ENCODE measurements at regions not wholly inside any gene's neighbourhood (a gene's known extent, or its start where the extent isn't known, plus 50 kb on each side); places are given as distances from the start of the nearest gene placed in this dataset.
"Not testable (repeated sequence)": the region's sequence is repeated elsewhere in the genome, so short reads cannot be mapped to it uniquely, and the experiment has no call there.

DNA sequence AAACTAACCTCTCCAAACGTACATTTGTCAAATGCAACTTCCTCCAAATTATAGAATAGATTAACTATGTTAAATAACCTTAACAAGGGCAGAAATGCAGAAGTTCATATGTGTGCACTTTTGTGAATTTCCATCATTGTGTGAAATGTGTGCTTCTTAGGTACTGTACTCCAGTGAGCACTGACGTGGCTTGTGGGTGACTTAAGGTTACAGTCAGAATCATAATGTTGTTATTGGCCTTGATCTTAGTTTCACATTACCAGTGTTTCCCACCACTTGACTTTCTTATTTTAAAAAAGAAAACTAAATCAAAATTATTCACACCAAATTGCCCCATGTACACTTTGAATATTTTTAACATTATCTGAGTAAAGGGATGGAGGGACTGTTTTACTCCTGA, 155.1 kb upstream of the FZD8 start:
- Mint-ChIP-seq H3K4me3 (no peak overlapping the region), H3K4me1 (no peaks in the 10 kb centered on the region), H3K36me3 (ENCODE audit: insufficient read depth) (no peaks in the 10 kb centered on the region), H3K27ac (ENCODE audit: low read depth) (no peak overlapping the region), H3K9me3 (no peaks in the 10 kb centered on the region), H3K27me3 (no peaks in the 10 kb centered on the region)
- no peak for ATAC-seq (replicated peaks; ENCODE audit: extremely low read depth, poor library complexity, severe bottlenecking)
- no peak for DNase-seq (ENCODE audit: low spot score in 2 of 2)

DNA sequence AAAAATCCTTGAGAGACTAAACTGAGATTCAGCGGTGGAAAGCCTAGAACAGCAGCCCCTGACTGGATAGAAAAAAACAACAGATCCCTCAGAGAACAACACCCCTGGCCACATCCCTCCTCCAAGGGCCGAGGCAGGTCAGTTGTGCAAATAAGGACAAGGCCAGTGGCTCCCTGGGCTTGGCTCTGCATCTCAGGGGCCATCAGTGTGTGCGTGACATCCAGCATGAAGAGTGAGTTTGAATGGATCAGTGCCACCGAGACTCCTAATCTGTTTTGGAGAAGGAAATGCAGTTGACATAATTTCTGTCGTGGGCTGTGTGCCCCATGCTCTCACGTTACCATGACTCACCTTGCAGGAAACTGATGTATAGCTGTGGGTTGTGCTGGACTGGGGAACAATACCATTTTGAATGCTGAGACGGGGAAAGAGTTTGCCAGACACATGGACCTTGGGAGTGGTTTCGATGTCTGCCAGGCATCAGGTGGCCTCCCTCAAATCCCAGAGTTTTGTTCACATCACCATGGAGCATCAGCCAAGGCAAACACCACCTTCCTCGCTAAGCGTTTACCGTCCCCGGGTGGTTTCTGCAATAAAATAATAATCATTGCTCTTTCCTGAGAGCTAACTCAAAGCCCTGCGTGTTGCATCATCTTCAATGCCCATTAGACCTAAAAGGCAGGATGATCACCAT, 153.2 kb upstream of the FZD8 start:
- DNase-seq (ENCODE audit: low spot score in 2 of 2): no peak
- Mint-ChIP-seq H3K9me3 (no peaks in the 10 kb centered on the region), H3K27ac (ENCODE audit: low read depth) (no peak overlapping the region), H3K36me3 (ENCODE audit: insufficient read depth) (no peaks in the 10 kb centered on the region), H3K4me1 (no peaks in the 10 kb centered on the region), H3K4me3 (no peak overlapping the region), H3K27me3 (no peaks in the 10 kb centered on the region)
- no peak for ATAC-seq (replicated peaks; ENCODE audit: extremely low read depth, poor library complexity, severe bottlenecking)

DNA sequence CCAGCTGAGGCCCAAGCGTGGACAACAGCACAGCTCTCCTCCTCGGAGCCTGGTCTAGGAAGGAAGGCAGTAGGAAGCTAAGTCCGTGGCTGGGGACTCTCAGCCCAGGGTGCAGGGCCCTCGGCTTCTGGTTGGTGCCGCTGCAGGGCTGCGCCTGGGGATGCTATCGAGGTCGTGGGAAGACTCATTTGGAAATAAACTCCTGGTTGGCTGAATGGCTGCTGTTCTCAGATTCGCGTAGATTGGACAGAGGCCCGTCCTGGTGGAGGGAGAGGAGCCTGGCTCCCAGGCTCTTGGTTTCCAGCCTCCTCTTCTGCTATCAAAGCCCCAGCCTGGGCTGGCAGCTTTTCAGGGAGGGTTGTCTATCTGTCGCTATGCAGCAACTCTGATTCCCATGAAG, 152.6 kb upstream of the FZD8 start:
- Mint-ChIP-seq H3K36me3 (ENCODE audit: insufficient read depth) (no peaks in the 10 kb centered on the region), H3K27ac (ENCODE audit: low read depth) (no peak overlapping the region), H3K4me1 (no peaks in the 10 kb centered on the region), H3K4me3 (no peak overlapping the region), H3K9me3 (no peaks in the 10 kb centered on the region), H3K27me3 (no peaks in the 10 kb centered on the region)
- no peak for DNase-seq (ENCODE audit: low spot score in 2 of 2)
- ATAC-seq (replicated peaks; ENCODE audit: extremely low read depth, poor library complexity, severe bottlenecking): no peak

DNA sequence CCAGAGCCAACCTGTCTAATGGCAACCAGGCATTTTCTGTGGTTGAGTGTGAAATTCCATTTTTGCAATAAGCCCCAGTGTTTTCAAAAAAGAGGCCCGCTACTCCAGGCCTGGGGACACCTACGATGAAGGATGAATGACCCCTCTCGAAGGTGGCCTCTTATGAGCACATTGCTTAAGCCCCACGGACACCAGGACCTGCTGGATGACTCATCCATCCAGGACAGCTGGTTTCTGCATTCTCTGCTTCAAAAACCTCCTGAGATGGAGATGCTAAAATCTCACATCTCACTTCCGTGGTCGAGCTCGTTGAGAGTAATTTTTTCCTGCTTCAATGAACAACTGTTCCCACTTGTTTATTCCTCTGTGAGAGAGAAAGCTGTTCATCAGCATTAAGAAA, 150.2 kb upstream of the FZD8 start:
- peaks cover 6% of the 10 kb centered on the region for H3K9me3 Mint-ChIP-seq
- H3K27ac Mint-ChIP-seq (ENCODE audit: low read depth): no peak overlapping the region
- no peaks in the 10 kb centered on the region for H3K27me3 Mint-ChIP-seq
- H3K4me1 Mint-ChIP-seq: no peaks in the 10 kb centered on the region
- H3K4me3 Mint-ChIP-seq: no peak overlapping the region
- H3K36me3 Mint-ChIP-seq (ENCODE audit: insufficient read depth): no peaks in the 10 kb centered on the region
- no peak for ATAC-seq (replicated peaks; ENCODE audit: extremely low read depth, poor library complexity, severe bottlenecking)
- DNase-seq (ENCODE audit: low spot score in 2 of 2): no peak

DNA sequence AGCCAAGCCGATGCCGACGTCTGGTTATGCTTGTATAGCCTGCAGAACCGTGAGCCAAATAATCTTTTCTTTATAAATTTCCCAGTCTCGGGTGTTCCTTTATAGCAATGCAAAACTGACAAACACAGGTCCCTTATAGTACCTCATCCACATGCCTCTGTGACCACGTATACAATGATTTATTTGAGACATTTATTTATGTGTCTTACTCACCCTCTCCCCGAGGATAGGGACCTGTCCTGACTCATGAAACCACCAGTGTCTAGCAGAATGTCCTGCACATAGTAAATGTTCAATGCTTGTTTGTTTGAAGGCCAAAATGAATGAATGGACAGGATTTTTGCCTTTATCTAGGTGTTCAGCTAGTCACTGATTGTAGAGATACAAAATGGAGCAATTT, 147.9 kb upstream of the FZD8 start:
- no peaks in the 10 kb centered on the region for H3K4me1 Mint-ChIP-seq
- no peak overlapping the region for H3K4me3 Mint-ChIP-seq
- ATAC-seq (replicated peaks; ENCODE audit: extremely low read depth, poor library complexity, severe bottlenecking) (no peak), DNase-seq (ENCODE audit: low spot score in 2 of 2) (no peak)
- H3K27me3 Mint-ChIP-seq: no peaks in the 10 kb centered on the region
- H3K27ac Mint-ChIP-seq (ENCODE audit: low read depth): no peak overlapping the region
- no peaks in the 10 kb centered on the region for H3K36me3 Mint-ChIP-seq (ENCODE audit: insufficient read depth)
- peaks cover 20% of the 10 kb centered on the region for H3K9me3 Mint-ChIP-seq

DNA sequence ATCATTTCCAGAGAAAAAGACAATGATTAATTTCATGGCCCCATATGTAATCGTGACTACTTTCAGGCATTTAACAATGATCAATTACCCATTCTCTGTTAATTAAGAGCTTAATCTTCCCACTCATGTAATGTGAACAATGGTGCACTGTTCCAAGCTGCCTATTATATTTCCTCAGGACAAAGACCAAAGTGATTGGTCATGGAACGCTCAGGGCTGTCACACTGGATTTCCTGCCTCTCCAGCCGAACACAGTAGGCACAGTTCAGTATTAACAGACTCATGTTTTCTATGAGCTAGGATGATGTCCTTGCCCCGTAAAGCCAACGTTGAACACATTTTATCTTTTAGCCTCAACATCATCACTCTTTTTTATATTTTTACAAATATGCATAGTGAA, 142.7 kb upstream of the FZD8 start:
- no peak for DNase-seq (ENCODE audit: low spot score in 2 of 2)
- no peaks in the 10 kb centered on the region for H3K4me1 Mint-ChIP-seq
- H3K9me3 Mint-ChIP-seq: peaks cover 20% of the 10 kb centered on the region
- H3K36me3 Mint-ChIP-seq (ENCODE audit: insufficient read depth): no peaks in the 10 kb centered on the region
- no peak overlapping the region for H3K4me3 Mint-ChIP-seq
- no peak for ATAC-seq (replicated peaks; ENCODE audit: extremely low read depth, poor library complexity, severe bottlenecking)
- no peak overlapping the region for H3K27ac Mint-ChIP-seq (ENCODE audit: low read depth)
- no peaks in the 10 kb centered on the region for H3K27me3 Mint-ChIP-seq

DNA sequence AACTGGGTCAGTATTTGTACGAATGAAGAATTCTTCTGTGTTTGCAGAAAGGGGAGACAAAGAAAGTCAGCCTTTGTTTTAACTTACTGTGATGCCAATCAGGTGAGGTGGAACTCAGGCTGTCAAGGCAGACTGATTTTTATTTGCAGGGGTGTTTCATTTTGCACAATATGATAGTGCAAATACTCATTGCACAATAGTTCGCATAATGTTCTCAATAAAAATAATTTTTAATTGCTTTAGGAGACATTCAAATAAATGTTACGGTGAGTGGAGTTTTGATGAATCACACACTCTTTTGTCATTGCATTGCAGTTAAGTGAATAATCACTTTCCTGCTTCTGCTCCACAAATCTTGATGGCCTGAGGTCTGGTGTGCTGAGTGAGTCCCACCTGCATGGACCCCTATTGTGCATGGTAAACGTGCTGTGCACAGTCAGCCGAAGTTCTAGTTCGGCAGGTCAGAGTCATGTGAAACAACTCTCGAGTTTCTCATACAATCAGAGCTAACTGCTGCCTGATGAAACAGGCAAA, 141.3 kb upstream of the FZD8 start:
- Mint-ChIP-seq H3K4me3 (no peak overlapping the region), H3K27ac (ENCODE audit: low read depth) (no peak overlapping the region), H3K27me3 (no peaks in the 10 kb centered on the region), H3K9me3 (peaks cover 18% of the 10 kb centered on the region), H3K36me3 (ENCODE audit: insufficient read depth) (no peaks in the 10 kb centered on the region), H3K4me1 (no peaks in the 10 kb centered on the region)
- DNase-seq (ENCODE audit: low spot score in 2 of 2) (no peak), ATAC-seq (replicated peaks; ENCODE audit: extremely low read depth, poor library complexity, severe bottlenecking) (no peak)

DNA sequence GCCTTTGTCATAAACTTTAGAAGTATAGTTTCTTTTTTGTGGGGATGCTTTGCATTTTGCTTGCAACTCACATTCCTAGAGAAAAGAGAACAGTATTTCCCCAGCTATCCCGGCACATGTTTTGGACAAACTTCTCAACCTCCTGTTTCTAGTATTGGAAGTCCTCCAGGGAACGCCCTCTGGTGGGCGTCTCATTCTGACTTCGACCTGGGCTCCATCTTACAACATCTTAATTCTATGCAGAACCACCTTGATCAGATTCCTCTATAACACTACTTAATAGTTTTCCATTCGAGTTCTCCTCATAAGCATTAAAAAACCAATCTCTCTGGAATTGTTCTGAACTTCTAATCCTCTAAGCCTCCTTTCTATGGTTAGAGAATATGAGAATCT, 139.5 kb upstream of the FZD8 start:
- Mint-ChIP-seq H3K4me1 (no peaks in the 10 kb centered on the region), H3K27ac (ENCODE audit: low read depth) (no peak overlapping the region), H3K4me3 (no peak overlapping the region), H3K9me3 (peaks cover 10% of the 10 kb centered on the region), H3K36me3 (ENCODE audit: insufficient read depth) (no peaks in the 10 kb centered on the region), H3K27me3 (no peaks in the 10 kb centered on the region)
- ATAC-seq (replicated peaks; ENCODE audit: extremely low read depth, poor library complexity, severe bottlenecking) (no peak), DNase-seq (ENCODE audit: low spot score in 2 of 2) (no peak)

DNA sequence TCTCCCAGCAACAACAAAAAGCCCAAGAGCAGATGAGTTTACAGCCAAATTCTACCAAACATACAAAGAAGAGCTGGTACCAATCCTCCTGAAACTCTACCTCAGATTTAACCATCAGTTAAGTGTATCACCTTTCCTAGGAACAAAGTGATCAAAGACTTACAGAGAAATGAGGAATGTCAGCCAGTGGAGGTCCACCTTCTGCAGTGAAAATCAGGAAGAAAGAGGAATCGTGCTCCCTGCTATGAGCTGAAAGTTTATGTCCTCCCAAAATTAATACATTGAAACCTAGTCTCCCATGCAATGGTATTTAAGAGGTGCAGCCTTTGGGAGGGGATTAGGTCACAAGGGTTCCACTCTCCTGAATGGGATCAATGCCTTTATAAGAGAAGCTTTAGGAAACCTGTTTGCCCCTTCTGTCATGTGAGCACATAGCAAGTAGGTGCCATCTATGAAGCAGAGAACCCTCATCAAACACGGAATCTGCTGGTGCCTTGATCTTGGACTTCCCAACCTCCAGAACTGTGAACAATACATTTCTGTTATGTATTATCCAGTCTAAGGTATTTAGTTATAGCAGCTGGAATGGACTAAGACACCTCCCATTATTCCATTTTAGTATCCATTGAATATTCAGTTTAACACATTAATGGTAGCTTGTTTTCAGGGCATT, 139.0 kb upstream of the FZD8 start:
- no peak for ATAC-seq (replicated peaks; ENCODE audit: extremely low read depth, poor library complexity, severe bottlenecking)

DNA sequence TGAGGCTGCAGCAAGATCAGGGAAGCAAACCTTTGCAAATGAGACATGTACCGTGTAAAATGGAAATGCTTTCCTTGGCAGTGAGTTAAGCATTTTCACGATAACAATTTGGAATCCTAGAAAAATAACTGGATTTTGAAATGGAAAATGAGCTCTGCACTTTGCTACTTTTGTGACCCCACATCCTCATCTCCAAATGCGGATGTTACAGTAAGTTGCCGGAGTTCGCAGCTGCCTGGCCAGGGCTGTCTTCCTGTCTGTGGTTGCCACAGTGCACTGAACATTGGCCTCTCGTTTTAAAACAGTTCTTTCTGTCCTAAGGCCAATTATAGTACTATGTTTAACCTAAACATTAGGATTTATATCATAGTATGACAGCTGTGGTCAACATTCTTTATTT, 136.2 kb upstream of the FZD8 start:
- ATAC-seq (replicated peaks; ENCODE audit: extremely low read depth, poor library complexity, severe bottlenecking) (no peak), DNase-seq (ENCODE audit: low spot score in 2 of 2) (no peak)
- Mint-ChIP-seq H3K27me3 (no peaks in the 10 kb centered on the region), H3K27ac (ENCODE audit: low read depth) (no peak overlapping the region), H3K4me3 (no peak overlapping the region), H3K4me1 (no peaks in the 10 kb centered on the region), H3K9me3 (peaks cover 7% of the 10 kb centered on the region), H3K36me3 (ENCODE audit: insufficient read depth) (no peaks in the 10 kb centered on the region)

More for the DNA sequence above, 139.0 kb upstream of the FZD8 start:
- H3K27ac Mint-ChIP-seq (ENCODE audit: low read depth): no peak overlapping the region
- H3K27me3 Mint-ChIP-seq: no peaks in the 10 kb centered on the region
- no peak overlapping the region for H3K4me3 Mint-ChIP-seq
- peaks cover 9% of the 10 kb centered on the region for H3K9me3 Mint-ChIP-seq
- DNase-seq (ENCODE audit: low spot score in 2 of 2): no peak
- H3K4me1 Mint-ChIP-seq: no peaks in the 10 kb centered on the region
- H3K36me3 Mint-ChIP-seq (ENCODE audit: insufficient read depth): no peaks in the 10 kb centered on the region

DNA sequence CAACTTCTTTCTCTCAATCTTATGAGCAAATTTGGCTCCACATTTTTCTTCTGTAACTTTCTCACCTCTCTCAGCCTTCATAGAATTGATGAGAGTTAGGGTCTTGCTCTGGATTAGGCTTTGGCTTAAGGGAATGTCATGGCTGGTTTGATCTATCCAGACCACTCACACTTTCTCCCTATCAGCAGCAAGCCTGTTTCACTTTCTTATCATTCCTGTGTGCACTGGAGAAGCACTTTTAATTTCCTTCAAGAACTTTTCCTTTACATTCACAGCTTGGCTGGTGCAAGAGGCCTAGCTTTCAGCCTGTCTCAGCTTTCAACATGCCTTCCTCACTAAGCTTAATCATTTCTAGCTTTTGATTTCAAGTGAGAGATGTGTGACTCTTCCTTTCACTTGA, 134.5 kb upstream of the FZD8 start:
- H3K9me3 Mint-ChIP-seq; H3K36me3 Mint-ChIP-seq (ENCODE audit: insufficient read depth); ATAC-seq (replicated peaks; ENCODE audit: extremely low read depth, poor library complexity, severe bottlenecking): not testable (repeated sequence)

DNA sequence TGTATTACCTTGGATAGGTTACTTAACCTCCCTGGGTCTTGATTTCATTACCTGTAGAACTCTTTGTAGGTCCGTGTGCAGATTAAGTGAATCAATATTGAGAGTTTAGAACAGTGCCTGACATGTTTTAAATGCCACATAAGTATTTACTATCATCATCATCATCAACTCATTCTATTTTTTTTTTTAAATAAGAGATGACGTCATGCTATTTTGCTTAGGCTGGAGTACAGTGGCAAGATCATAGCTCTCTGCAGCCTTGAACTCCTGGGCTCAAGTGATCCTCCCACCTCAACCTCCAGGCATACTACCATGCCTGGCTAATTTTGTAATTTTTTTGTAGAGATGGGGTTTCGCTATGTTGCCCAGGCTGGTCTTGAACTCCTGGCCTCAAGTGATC, 132.0 kb upstream of the FZD8 start:
- no peak for DNase-seq (ENCODE audit: low spot score in 2 of 2)
- Mint-ChIP-seq H3K9me3 (peaks cover 8% of the 10 kb centered on the region), H3K36me3 (ENCODE audit: insufficient read depth) (peaks cover 2% of the 10 kb centered on the region), H3K27me3 (no peaks in the 10 kb centered on the region), H3K4me1 (no peaks in the 10 kb centered on the region), H3K27ac (ENCODE audit: low read depth) (no peak overlapping the region), H3K4me3 (no peak overlapping the region)
- ATAC-seq (replicated peaks; ENCODE audit: extremely low read depth, poor library complexity, severe bottlenecking): no peak

More for the DNA sequence above, 134.5 kb upstream of the FZD8 start:
- not testable (repeated sequence) for H3K27me3 Mint-ChIP-seq; H3K27ac Mint-ChIP-seq (ENCODE audit: low read depth); DNase-seq (ENCODE audit: low spot score in 2 of 2); H3K4me3 Mint-ChIP-seq; H3K4me1 Mint-ChIP-seq

DNA sequence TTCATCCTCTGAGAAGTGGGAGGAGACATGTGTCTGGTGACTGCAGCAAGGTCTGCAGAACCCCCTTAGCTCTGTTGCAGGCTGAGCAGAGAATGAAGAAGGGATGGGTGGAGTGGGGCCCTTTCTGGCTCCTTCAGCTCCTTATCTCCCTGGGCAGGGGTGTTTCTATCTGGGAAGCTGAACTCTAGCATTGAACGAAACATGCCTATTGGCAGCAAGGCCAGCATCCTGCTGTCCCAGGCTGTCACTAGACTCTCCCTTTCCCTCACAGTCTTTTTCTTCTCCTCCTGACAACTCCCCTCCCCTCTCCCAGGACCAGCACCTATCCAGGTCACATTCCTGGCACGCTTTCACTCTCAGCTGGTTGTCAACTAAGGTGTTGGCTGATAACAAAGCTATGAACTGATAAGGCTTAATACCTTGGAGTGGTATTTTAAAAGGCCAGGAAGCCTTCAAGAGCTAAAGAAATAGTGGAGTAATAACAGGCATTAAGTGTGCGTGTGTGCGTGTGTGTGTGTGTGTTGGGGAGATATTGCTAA, 128.8 kb upstream of the FZD8 start:
- no peaks in the 10 kb centered on the region for H3K27me3 Mint-ChIP-seq
- H3K4me3 Mint-ChIP-seq: no peak overlapping the region
- H3K4me1 Mint-ChIP-seq: no peaks in the 10 kb centered on the region
- DNase-seq (ENCODE audit: low spot score in 2 of 2) (no peak), ATAC-seq (replicated peaks; ENCODE audit: extremely low read depth, poor library complexity, severe bottlenecking) (no peak)
- H3K9me3 Mint-ChIP-seq: peaks cover 8% of the 10 kb centered on the region
- H3K36me3 Mint-ChIP-seq (ENCODE audit: insufficient read depth): peaks cover 2% of the 10 kb centered on the region
- H3K27ac Mint-ChIP-seq (ENCODE audit: low read depth): no peak overlapping the region
